Germinal center (tissue), 1 donor: ENCODE measurements at regions not wholly inside any gene's neighbourhood (a gene's known extent, or its start where the extent isn't known, plus 50 kb on each side); places are given as distances from the start of the nearest gene placed in this dataset.
"Not testable (repeated sequence)": the region's sequence is repeated elsewhere in the genome, so short reads cannot be mapped to it uniquely, and the experiment has no call there.

Experiments
- DNase-seq: peaks from one replicate; pipeline ENCODE4 v3.0.0; 2012; ENCODE audit warnings: mixed read lengths, low spot score

DNA sequence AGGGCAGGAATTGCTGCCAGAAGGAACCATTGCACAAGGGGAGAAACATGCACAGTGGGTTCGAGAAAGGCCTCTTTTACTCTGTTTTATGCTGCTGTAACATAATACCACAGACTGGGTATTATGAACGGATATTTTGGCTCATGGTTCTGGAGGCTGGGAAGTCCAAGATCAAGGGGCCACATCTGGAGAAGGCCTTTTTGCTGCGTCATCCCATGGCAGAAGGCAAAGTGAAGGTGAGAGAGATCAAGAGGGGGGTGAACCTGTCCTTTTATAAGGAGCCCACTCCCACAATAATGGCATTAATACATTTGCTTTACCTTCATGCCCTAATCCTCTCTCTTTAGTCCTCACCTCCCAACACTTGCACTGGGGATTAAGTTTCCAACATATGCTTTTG, 136.9 kb upstream of the ALDH1B1 start:
- DNase-seq, result no peak

DNA sequence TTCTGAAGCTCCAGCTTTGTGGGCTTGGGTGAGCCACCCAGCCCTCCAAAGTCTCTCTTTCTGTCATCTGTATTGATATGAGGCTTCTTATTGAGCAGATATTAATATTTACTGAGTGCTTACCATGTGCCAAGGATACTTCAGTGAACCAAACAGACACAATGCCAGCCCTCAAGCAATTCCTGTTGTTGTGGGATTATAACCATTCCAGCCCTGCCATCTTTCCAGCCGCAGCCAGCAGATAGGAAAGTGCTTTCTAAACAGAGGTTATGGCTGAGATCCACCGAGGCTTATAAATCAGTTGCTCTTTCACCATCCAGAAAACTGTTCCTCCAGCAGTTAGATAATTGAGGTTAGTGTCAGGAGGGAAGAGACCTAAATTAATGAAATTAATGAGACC, 137.7 kb upstream of the ALDH1B1 start:
- DNase-seq, result no peak

DNA sequence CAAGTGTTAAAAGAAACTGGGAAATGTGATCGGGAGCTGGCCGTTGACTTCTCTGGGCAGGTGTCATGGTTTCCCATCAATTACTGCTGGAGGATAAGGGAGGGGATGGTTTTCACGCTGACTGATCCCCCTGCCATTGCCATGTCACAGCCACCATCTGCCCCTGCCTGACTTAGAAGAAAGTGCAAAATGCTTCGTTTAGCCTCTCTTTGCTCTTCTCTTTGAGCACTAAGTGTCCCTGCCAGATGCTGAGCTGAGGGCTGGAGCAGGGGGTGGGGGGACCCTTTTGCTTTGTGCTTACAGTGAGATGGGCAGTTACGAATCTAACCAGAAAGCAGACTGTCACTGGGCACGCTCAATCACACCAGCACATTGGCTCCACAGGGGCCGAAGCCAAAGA, 138.4 kb upstream of the ALDH1B1 start:
- DNase-seq, result no peak

DNA sequence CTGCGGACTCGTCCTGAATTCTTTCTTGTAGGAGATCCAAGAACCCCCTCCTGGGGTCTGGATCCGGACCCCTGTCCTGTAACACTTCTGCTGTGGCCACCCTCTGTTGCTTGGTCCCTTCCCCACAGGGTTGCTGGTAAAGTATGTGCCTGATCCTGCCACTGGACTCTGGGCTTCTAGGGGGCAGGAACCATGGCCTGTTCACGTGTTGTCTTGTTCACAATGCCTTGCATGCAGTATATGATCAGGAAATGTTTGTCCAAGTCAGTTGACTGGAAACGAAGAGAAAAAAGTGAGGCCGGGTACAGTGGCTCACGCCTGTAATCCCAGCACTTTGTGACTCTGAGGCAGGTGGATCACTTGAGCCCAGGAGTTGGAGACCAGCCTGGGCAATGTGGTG, 139.3 kb upstream of the ALDH1B1 start:
- no peak for DNase-seq

DNA sequence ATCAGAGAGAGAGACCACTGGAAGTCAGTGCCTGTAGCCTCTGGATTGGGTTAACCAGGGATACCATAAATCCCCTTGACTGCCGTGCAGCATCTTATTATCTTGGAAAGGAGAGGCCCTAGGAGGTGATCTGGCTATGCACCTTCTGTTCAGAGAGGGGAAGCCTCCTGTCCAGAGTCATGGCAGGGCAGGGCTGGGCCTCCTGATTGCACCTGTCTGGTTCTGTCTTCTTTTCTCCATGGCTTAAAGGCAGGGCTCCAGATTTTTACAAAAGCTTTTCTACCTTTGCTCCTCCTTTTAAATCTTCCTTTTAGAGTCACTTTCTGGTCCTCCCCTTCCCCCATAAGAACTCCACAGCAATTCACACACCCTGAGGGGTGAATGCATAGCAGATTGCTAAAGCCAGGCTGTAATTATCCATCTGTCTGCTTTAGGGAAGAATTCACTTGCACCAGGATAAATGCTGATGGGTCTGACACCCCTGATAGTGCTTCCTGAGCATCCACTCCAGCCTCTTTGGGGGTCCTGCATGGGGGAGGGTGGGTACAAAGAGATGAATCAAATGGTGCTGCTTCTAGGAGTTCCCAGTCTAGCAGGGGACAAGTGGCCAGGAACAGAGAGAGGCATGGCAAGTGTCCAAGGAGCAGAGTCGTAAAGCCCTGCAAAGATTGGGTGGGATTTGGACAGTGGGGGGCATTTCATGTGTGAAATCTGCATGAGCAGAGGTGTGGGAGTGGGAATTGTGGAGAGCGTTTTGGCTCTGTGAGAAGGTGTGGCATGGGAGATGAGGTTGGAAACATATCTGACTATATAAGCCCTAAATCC, 141.3 kb upstream of the ALDH1B1 start:
- DNase-seq, result no peak

DNA sequence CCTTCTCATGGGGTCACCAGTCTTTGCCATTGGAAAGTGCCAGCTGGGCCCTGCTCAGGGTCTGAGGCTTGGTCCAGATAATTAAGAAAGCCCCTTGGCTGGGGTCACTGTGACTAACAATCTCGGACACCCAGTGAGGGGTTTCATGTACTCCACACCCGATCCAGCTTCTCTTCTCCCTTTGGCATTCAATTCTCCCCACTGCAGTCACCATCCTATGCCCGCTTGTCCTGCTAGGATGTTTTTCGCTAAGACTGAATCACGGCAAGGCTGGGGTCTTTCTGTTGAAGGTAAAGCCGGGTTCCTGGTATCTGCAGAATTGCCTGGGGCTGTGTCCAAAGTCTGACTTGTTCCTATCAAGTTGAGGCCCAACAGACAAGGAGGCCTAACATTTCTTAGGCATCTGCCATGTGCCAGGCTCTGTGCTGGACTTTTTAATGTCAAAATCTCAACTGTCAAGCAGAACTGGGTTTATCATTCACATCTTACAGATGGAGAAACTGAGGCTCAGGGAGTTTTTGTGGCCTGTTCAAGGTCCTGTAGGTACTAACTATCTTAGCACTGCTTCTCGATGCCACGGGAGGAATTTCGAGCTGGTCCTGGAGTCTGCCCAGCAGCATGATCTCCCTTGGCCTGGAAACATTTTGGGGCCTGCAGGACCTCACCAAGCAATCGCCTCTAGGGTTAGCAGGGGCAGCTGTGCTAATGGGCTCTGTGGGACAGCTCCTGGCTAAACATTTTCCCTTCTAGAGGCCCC, 142.0 kb upstream of the ALDH1B1 start:
- no peak for DNase-seq

DNA sequence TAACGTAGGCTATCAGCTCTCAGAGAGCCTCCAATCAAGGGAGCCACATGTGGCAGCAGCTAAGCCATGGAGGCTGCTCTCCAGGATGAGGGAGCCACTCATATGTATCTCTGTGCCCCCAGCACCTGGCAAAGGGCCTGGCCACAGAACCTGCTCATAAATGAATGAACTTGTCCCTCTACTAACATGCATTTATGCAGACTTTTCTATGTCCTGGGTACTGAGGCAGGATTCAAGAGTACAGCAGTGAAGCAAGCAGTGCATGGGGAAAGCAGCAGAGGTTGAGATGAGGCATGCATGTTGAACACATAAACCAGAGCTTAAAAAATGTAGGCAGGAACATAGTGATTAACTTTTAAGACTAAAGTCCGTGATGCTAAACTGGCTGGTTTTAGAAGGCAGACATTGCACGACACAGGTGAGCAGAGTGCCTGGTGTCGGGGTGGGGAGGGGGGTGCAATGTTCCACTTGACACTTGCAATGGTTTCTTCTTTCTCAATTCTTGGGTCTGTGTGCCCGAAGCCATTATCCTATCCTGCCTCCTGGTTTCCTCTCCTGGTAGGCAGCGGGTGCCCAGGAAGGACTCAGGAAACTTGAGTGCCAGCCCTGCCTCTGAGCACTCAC, 142.8 kb upstream of the ALDH1B1 start:
- DNase-seq, result no peak

DNA sequence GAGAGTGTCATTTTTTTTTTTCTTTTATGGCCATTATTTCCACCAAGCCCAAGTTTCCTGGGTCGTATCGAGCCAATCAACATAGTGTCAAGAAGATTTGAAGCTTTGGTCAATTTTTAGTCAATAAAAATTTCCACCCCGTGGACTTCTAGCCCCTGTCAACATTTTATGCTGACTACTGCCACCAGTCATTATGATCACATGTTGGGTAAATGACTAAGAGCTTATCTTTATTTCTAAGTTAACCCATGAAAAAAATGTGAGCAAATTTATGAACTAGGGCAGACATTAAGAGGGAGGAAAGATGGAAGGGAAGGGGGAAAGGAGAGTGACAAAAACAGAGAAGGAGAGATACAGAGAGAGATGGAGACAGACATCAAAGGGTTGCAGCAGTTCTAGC, 143.5 kb upstream of the ALDH1B1 start:
- DNase-seq, result no peak

DNA sequence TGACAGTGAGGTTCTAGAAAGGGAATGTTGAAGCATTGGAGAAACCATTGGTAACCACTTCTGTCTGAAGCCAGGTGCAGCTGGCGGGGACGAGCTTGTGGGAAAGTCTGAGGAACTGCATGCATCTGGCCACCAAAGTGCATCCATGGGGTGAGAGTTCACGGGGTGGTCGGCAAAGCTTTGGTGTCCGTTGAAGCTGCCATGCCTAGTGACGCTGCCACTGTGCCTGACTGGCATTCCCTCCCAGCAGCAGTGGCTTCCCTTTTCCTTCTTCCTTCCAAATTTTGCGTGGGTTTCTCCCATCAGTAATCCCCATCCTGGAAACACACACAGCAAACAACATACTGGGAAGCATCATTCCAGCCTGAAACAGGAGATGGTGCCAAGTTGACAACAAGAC, 145.7 kb upstream of the ALDH1B1 start:
- no peak for DNase-seq

DNA sequence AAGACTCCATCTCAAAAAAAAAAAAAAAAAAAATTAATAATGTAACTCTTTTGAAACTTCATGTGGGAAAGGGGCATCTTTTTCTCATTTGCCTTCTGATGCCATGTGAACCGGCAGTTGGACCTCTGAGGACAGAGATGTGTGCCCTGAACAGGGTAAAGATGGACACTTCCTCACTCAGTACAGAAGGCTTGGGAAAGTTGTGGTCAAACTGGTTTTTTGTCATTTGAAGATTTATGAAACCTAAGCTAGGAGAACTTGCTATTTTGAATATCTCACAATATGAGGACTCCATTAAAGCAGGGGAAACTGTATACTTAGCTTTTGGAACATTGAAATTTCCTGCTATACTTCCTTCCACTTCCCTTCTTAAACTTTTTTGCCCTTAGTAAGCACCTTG, 147.5 kb upstream of the ALDH1B1 start:
- no peak for DNase-seq

DNA sequence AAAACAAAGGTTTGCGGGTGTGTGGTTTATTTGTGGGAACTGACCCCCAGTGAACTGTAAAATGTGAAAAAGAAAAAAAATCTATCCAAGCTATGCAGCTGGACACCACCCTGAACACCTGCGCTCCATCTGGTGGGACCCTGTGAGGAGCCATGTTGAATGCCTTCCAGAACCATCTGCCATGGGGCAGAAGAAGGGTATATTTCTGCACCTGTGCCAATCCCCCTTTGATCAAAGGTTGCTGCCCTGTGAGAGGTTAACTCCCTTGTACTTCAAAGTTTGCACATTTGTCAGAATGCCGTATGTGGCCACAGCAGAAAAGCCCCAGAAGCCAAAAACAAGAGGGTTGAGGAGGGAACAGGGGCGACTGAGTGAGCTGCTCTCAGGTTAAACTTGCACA, 148.5 kb upstream of the ALDH1B1 start:
- no peak for DNase-seq

DNA sequence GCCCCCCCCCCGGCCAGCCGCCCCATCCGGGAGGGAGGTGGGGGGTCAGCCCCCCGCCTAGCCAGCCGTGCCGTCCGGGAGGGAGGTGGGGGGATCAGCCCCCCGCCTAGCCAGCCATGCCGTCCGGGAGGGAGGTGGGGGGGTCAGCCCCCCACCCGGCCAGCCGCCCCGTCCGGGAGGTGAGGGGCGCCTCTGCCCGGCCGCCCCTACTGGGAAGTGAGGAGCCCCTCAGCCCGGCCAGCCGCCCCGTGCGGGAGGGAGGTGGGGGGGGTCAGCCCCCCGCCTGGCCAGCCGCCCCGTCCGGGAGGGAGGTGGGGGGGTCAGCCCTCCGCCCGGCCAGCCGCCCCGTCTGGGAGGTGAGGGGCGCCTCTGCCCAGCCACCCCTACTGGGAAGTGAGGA, 150.4 kb upstream of the ALDH1B1 start:
- not testable (repeated sequence) for DNase-seq

DNA sequence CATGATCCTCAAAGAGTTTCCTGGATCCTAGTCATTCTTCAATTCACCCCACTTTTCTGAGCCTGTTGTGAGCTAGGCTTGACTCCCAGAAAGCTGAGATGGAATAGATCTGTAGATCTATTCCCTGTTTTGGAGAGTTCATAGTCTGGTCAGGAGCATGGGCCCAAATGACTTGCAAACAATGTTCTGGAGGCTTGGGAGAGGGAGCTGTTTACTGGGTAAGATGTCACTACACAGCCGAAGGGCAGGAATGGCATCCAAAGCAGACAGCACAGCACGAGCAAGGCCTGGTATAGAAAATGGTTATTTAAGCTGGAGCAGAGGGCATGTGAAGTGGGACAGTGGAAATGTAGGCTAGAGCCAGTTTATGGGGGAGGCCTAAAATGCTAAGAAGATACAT, 152.5 kb upstream of the ALDH1B1 start:
- DNase-seq, result no peak

DNA sequence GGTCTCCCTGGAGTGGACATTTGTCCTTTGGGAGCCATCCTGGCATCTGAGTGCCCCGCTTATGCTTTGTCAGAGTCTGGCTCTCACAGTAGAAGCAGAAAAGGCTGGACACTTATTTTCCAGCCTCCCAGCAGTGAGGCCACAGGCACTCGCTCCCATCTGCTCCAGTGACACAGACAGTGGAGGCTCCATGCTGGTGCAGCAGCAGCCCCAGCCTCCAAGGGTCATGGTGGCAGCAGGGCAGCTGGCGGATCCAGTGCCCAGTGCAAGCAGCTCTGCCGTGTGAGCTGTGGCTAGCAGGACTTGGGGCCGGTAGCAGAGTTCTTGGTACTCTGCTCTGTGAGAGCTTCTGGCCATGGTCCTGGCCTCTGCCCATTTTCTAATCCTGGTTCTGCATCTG, 157.3 kb upstream of the ALDH1B1 start:
- no peak for DNase-seq

DNA sequence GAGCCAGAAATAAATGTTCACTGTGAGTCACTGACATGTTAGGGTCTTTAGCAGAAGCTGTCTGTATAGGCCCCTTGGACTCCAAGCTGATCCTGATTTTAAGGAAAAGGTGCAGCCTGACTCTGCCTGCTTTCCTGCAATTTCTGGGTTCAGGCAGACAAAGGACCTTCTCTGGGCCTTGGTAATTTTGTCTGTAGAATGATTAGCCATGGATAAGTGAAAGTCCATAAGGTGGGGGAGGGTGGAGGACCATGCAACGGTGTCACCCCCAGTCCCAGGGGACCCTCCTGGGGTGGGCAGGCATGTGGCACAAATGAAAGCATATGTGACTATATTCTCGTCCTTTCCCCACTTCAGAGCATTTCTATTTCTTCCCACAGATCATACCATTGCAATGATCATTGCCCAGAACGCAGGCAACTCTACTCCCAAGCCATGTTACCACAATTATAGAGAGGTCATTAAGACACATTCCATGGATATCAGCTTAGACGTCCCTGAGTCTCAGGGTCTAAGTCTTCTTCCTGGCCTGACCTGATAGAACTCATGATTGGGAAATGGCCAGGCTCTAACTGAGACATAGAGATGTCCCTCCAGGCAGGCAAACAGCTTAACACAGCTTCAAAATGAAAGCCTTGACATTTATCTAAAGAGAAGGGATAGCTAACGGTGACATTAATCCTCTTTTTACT, 157.9 kb upstream of the ALDH1B1 start:
- no peak for DNase-seq

DNA sequence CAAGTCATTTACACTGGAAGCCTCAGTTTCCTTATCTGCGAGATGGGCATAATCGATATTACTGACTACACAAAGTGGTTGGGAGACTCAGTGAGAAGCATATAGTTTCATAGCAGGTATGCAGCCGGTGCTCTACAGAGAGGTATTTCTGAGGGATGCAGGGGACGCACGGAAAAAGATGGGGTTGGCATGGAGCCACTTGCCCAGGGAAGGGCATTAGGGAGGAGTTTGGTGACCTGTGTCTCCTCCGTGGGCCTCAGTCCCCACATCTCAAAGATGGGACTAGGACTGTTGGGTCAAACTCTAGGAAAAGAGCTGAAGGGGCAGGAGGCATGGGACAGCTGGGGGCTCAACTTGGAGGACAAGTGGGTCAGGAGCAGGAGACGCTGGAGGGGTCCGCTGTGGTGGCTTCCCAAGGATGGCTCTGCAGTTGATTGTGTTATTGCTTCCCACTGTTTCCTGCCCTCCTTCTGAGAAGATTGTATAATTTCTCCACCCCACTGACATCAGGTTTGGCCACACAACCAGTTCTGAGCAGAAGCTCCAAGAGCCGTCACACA, 158.6 kb upstream of the ALDH1B1 start:
- DNase-seq, result no peak

DNA sequence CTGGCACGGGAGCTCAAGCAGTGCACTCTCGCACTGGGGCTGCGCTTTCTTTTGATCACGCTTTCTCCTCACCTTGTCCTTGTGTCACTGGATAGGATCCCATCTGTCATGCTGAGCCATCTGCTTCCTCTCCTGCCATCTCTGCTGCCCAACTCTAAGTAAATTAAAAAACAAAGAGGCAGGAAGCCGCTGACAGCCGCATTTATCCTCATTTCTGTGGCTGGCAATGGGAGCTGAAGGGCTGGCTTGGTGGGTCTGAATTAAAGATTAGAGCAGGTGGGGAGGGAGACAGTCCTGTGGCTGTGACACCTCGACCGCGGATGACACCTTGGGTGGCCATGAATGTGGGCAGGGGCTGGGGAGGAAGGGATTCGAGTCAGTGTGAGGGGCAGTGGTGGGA, 159.2 kb upstream of the ALDH1B1 start:
- DNase-seq, result no peak

DNA sequence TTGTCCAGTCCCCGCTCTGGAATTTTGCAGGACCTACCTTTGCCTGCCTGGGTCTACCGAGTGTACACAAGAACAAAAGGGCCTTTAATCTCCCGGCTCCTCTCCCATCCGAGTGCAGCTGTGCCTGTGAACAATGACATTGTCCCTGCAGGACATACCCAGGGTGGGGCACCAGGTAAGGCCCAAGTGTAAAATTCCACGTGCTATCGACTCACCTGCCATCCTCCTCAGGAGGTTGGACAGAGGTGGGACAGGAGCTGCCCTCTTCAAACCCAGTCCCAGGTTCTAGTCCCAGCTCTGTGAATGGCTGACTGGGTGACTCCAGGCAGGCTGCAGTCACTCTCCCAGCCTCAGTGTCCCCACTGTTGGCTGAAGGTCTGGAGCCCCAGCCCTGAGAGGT, 159.6 kb upstream of the ALDH1B1 start:
- DNase-seq, result no peak

DNA sequence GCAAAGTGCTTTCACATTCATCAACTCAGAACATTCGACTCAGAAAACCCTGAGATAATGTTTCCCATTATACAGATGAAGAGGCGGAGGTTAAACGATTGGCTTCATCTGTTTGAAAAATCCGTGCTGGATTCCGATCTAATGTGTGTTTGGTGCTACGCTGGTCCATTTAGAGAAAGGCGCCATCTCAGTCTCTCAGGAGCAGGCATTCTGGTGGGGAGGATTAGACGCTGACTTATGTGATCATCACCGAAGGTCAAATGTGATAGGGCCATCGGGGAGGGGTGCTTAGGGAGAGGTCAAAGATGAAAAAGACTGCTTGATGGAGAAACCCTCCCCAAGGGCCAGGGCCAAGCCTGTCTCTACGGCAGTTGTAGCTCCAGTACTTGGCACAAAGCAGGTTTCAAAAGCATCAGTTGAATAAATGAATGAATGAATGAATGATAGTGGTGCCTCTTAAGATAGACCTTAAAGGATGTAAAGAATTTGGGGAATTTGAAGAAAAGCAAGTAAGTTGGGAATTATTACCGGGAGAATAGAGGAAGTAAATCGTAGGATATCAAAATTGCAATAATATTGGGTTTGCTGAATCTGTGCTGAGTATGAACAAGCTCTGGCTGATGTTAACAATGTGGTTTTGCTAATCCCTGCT, 160.6 kb upstream of the SHB start:
- no peak for DNase-seq

DNA sequence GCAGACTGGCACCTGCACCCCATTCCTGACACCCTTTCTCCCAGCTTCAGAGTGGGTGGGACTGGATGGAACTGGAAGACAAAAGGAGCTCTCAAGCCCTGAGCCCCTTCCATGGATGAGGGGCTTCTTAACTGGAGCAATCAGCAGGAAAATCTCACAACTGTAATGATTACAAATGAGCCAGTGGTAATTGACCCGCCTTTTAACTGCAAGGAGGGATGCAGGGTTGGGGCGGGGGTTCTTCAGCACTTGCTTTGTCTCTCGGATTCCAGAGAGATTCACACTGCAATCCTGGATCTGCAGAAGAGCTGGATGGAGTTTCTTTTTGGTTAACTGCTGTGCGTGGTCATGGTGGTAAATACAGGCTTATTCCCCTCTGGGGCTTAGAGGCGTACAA, 160.1 kb upstream of the SHB start:
- no peak for DNase-seq

DNA sequence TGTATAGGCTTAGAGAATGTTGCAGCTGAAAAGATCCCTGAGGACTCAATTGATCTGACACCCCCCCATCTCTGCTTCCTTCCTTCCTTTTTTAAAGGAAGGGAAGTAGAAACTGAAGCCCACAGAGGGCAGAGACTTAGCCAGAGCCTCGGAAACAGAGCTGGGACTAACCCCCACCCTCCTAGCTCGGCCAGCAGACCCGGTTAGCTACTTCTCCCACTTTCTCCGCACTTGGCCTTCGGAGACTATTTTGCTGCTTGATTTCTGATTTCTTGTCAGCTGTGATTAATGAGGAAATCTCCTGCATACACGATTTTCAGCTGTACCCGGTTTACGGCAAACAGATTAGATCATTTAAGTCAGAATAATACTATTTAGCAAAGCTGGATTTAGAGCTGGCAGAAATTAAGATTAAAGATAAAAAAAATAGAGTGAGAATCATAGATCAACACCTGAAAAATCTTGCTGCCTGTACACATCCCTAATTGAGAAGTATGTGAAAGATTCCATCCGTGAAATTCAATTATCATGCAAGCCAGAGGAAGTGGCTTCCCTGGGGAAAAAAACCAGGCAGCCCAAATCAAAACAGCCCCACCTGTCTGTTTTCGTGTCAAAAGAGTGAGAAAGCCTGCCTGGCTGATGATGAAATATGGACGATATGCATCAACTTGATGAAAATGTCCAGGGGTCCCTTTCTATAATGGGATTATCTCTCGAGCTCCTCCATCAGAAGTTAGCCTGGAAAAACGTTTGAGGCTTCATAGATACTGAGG, 159.5 kb upstream of the SHB start:
- DNase-seq, result no peak
